GM18520 (cell line): ENCODE measurements at regions not wholly inside any gene's neighbourhood (a gene's known extent, or its start where the extent isn't known, plus 50 kb on each side); places are given as distances from the start of the nearest gene placed in this dataset.

Source experiments
- ATAC-seq: cut with Tn5 transposase; IDR thresholded peaks from one replicate; pipeline ENCODE4 v1.9.1; 2021; ENCODE audit not compliant: unreplicated experiment

GRCh38 chr11:71311928-71312510 is 59.6 kb upstream of the SHANK2 start:
- ATAC-seq = no peak

DNA sequence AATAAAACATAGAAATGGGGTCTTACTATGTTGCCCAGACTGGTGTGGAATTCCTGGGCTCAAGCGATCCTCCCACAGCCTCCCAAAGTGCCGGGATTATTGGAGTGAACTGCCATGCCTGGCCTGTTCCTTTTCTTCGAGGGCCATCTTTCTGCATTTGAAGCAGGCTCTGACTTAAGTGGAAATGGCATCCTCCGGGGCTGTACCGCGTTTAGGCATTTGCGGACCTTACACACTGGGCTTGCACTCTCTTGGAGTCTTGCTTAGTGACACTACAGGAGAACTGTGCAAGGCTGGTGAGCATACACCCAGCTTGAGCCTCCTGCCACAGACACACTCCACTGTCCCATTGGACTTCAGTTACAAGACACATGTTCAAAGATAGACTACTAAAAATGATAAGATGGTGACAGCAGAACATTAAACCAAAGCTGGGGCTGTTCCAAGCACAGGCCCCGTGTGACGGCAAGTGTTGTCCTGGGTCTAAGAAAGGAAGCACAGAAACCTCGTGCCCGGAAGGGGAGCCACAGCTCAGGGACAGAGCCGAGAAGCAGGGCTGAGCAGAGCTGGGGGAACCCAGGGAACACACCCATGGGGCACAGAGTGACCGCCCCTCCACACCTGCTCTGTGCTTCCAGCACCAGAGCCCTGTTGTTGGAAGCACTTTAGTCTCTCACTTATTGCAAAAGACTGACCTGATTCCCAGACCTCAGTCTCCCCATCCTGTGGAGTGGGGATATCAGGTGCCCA is 59.0 kb upstream of the SHANK2 start:
- no peak for ATAC-seq

GRCh38 chr11:71310184-71310583 is 57.8 kb upstream of the SHANK2 start:
- ATAC-seq = no peak

GRCh38 chr11:71309611-71310010 is 57.2 kb upstream of the SHANK2 start:
- no peak for ATAC-seq

GRCh38 chr11:71309181-71309580 is 56.8 kb upstream of the SHANK2 start:
- ATAC-seq = no peak

DNA sequence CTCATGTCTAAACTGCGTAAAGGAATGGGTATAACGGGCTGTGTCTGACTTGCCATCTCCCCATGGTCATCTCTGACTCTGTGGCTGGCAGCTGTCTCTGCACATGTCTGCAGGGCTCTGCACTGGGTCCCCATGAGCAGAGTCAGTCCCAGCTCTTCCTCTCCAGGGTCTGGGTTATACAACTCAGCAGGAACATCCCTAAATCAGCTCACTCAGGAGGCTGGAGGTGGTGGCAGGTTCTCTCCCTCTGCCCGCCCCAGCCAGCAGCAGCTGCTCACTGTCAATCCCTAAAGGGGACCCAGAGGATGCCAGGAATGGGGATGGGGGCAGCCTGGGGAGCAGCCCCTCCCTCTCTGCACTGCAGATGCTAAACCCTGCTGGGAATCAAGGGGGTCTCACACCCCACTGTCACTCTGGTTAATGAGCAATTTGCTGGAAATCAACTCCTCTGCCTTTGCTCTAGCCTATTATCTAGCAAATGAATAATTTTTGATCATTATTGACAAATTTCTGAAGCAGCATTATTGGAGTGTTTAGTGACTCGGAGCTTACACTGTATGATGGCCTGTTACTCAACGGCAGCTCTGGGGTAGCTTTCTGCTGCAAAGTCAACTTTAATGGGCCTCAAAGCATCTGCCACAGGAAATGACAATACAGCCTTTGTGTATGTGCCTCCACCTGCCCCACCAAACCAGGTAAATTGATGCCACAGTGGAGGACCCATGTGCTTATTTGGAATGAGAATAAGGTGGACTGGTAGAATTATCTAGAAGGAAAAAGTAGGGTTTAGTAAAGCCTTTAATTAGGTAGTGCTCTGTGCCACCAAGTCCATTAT is 55.7 kb upstream of the SHANK2 start:
- ATAC-seq = no peak

GRCh38 chr11:71305451-71306125 is 53.2 kb upstream of the SHANK2 start:
- no peak for ATAC-seq

DNA sequence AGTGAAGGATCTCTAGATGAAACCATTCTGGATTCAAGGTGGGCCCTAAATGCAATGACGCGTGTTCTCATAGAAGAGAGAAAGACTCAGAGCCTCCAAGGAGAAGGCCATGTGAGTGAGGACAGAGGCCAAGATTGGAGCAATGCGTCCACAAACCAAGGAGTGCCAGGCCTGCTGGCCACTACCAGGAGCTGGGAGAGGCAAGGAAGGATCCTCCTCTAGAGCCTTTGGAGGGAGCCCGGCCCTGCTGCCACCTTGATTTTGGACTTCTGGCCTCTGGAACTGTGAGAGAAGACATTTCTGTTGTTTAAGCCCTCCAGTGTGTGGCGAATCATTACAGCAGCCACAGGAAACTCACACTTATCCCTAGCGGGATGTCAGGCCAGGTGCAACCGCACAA is 52.7 kb upstream of the SHANK2 start:
- no peak for ATAC-seq

GRCh38 chr11:71304491-71304890 is 52.1 kb upstream of the SHANK2 start:
- no peak for ATAC-seq

DNA sequence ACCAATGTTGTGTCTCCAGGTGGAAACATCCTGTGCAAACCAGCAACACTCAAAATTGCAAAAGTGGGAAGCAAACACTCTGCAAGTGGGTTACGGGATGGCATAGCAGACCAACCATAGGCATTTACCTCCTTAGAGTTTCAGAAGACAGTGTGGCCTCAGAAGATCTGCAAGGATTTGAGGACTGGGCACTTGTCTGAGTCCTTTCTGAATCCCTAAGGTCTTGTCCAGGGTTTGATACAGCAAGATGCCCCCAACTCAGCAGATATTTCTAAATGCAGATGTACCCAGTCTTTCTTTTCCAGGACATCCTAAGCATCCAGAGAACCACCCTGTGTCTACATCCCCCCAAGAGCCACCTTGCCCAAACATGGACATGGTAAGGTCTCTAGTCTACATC is 51.7 kb upstream of the SHANK2 start:
- no peak for ATAC-seq

GRCh38 chr11:71302911-71303310 is 50.5 kb upstream of the SHANK2 start:
- no peak for ATAC-seq

- ATAC-seq = no peak
Measured at GRCh38 chr11:71302534-71302909, 50.1 kb upstream of the SHANK2 start.
